ENCODE measurements at regions not wholly inside any gene's neighbourhood (a gene's known extent, or its start where the extent isn't known, plus 50 kb on each side); places are given as distances from the start of the nearest gene placed in this dataset.

- Histone ChIP-seq H3K27me3 (no peaks in the 10 kb centered on the region), H3K9me3 (no peaks in the 10 kb centered on the region), H3K36me3 (no peaks in the 10 kb centered on the region), H3K4me3 (no peak overlapping the region), H3K27ac (no peak overlapping the region), H3K4me1 (no peaks in the 10 kb centered on the region)
- whole genome bisulfite sequencing, 2 donors (ENCODE audit: low coverage in 1 of 2) = 72 to 87% methylated on average over 4 to 5 of the region's 5 CpGs
- in situ Hi-C loops (cut with MboI; ENCODE audit: low pct_ligation_motif_present in 1 of 4, low pct_unique_long_range_greater_than_20kb in 1 of 4, low sequenced_read_pairs in 3 of 4) = no loop called here
- no peak for DNase-seq
- intact Hi-C loops (cut with DNase I; ENCODE audit: low total_unique reads) = no loop called here
- TF ChIP-seq POLR2A (IDR thresholded peaks at IDR 0.05) (no peak), POLR2AphosphoS5 (IDR thresholded peaks at IDR 0.05) (no peak), CTCF (IDR thresholded peaks at IDR 0.05) (no peak), EP300 (IDR thresholded peaks at IDR 0.05; ENCODE audit: low read depth) (no peak)
Measured at GRCh38 chr3:42345811-42346210, 64.6 kb downstream of the LYZL4 start.

DNA sequence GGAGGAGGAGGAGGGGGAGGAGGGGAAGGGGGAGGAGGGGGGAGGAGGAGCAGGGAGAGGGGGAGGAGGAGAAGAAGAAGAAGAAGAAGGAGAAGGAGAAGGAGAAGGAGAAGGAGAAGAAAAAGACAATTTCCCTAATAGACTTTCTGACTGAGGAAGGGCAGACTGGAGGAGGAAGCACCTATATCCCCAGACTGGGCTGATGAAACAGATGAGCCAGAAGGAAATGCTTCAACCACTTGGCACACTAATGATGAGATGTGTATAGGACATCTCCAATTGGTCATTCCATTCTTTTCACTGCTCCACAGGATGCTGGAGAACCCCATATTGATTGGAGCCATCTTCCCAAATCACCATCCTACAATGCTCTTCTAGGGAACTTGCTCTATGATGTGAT, 69.9 kb downstream of the LYZL4 start:
- intact Hi-C loops (cut with DNase I; ENCODE audit: low total_unique reads) (no loop called here), in situ Hi-C loops (cut with MboI; ENCODE audit: low pct_ligation_motif_present in 1 of 4, low pct_unique_long_range_greater_than_20kb in 1 of 4, low sequenced_read_pairs in 3 of 4) (no loop called here)
- no peaks in the 10 kb centered on the region for H3K9me3 ChIP-seq
- H3K27me3 ChIP-seq = no peaks in the 10 kb centered on the region
- no peak overlapping the region for H3K4me3 ChIP-seq
- no peaks in the 10 kb centered on the region for H3K4me1 ChIP-seq
- TF ChIP-seq POLR2AphosphoS5 (IDR thresholded peaks at IDR 0.05) (no peak), CTCF (IDR thresholded peaks at IDR 0.05) (no peak), EP300 (IDR thresholded peaks at IDR 0.05; ENCODE audit: low read depth) (no peak), POLR2A (IDR thresholded peaks at IDR 0.05) (no peak)
- no peaks in the 10 kb centered on the region for H3K36me3 ChIP-seq
- DNase-seq = no peak
- no peak overlapping the region for H3K27ac ChIP-seq

- Histone ChIP-seq H3K9me3 (no peaks in the 10 kb centered on the region), H3K27ac (no peak overlapping the region), H3K27me3 (no peaks in the 10 kb centered on the region), H3K4me1 (no peaks in the 10 kb centered on the region), H3K36me3 (no peaks in the 10 kb centered on the region), H3K4me3 (no peak overlapping the region)
- DNase-seq = no peak
- TF ChIP-seq POLR2A (IDR thresholded peaks at IDR 0.05) (no peak), POLR2AphosphoS5 (IDR thresholded peaks at IDR 0.05) (no peak), EP300 (IDR thresholded peaks at IDR 0.05; ENCODE audit: low read depth) (no peak), CTCF (IDR thresholded peaks at IDR 0.05) (no peak)
- intact Hi-C loops (cut with DNase I; ENCODE audit: low total_unique reads) = no loop called here
- 87 to 90% methylated on average over 3 of the region's 3 CpGs for WGBS, 2 donors (ENCODE audit: low coverage in 1 of 2)
- in situ Hi-C loops (cut with MboI; ENCODE audit: low pct_ligation_motif_present in 1 of 4, low pct_unique_long_range_greater_than_20kb in 1 of 4, low sequenced_read_pairs in 3 of 4) = no loop called here
Measured at GRCh38 chr3:42339321-42339720, 71.1 kb downstream of the LYZL4 start.

DNA sequence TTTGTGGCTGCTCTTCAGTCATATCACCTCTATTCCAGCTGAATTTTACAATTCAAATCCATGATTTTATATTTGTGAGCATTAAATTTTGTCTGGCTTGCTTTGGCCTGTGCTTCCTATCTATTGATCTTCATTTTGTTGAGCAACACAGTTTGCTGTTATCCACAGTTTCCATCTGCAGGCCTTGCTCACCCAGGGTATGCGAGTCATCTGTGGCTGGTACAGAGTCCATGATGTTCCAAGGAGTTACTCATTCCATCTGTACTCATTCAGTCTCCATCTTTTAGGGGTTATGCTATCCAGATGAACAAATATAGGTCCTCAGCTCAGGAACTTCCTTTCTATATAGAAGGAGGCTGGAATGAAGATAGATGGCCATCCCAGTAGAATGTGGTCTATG, 70.1 kb upstream of the CCK start:
- intact Hi-C loops (cut with DNase I; ENCODE audit: low total_unique reads) (no loop called here), in situ Hi-C loops (cut with MboI; ENCODE audit: low pct_ligation_motif_present in 1 of 4, low pct_unique_long_range_greater_than_20kb in 1 of 4, low sequenced_read_pairs in 3 of 4) (no loop called here)
- Histone ChIP-seq H3K36me3 (no peaks in the 10 kb centered on the region), H3K4me3 (no peak overlapping the region), H3K4me1 (no peaks in the 10 kb centered on the region), H3K27me3 (no peaks in the 10 kb centered on the region), H3K27ac (no peak overlapping the region), H3K9me3 (no peaks in the 10 kb centered on the region)
- TF ChIP-seq POLR2A (IDR thresholded peaks at IDR 0.05) (no peak), POLR2AphosphoS5 (IDR thresholded peaks at IDR 0.05) (no peak), CTCF (IDR thresholded peaks at IDR 0.05) (no peak), EP300 (IDR thresholded peaks at IDR 0.05; ENCODE audit: low read depth) (no peak)
- no peak for DNase-seq
- 75 to 84% methylated on average over 1 of the region's 1 CpG for WGBS, 2 donors (ENCODE audit: low coverage in 1 of 2)

All from transverse colon (tissue), 4 donors.